K562 (cell line): ENCODE measurements at regions not wholly inside any gene's neighbourhood (a gene's known extent, or its start where the extent isn't known, plus 50 kb on each side); places are given as distances from the start of the nearest gene placed in this dataset.

Experiments
- ATAC-seq: fragments of 200-7000 bp; cut with Tn5 transposase; 3 replicates; pipeline ENCODE4 v1.9.1; 2020; ENCODE audit warnings: moderate library complexity
- BruUV-seq: library from RNA; stranded (reverse); fragments of 400-500 nt; replicated peaks from 2 replicates; lab custom pipeline; 2021; lab: Mats Ljungman, UMichigan
- CTCF ChIA-PET: fragments of 300-600 bp; formaldehyde crosslinking; extraction: SDS; loops from one replicate; lab custom pipeline; 2021; ENCODE audit warnings: low intra/inter-chr PET ratio; lab: Yijun Ruan, JAX
- POLR2A ChIA-PET: fragments of 300-600, 350-650 bp; sonication (Branson Sonifier 250); formaldehyde crosslinking; extraction: SDS; loops from one replicate; lab custom pipeline; 2021; ENCODE audit warnings: antibody characterized with exemption, inconsistent platforms; lab: Yijun Ruan, JAX
- DNase-seq, 4 experiments: peaks; one replicate each; pipeline versions ENCODE4 v3.0.0 to v3.0.0-alpha.2; 2011 to 2018; ENCODE audit warnings: low spot score in 3 of 4, mixed read lengths in 3 of 4; ENCODE audit errors: extremely low read depth in 1 of 4
- FAIRE-seq: peaks from 2 replicates; lab custom pipeline; 2011; peaks lifted over from hg19 to GRCh38; lab: Jason Lieb, UNC
- H2AFZ ChIP-seq: 2 replicates; pipeline ENCODE4 v1.6.0; 2011; ENCODE audit warnings: low read depth, low read length, control low read depth, inconsistent platforms
- H3K27ac ChIP-seq: fragments of 200-600 bp; 3 replicates; pipeline ENCODE4 v1.8.0; 2011; ENCODE audit warnings: low read depth, mild to moderate bottlenecking, control low read depth, inconsistent platforms, low read length, moderate library complexity, mixed read lengths; ENCODE audit errors: extremely low read depth
- H3K27me3 ChIP-seq, 2 experiments: fragments of 300-600 bp in 1 of 2; 2 replicates in 1 of 2; 3 replicates in 1 of 2; pipeline versions ENCODE4 v1.6.0 to v1.8.0; 2011; ENCODE audit warnings: inconsistent platforms in 2 of 2, low read length in 2 of 2, mild to moderate bottlenecking in 1 of 2, mixed read lengths in 1 of 2, moderate library complexity in 1 of 2; ENCODE audit not compliant: control insufficient read depth in 2 of 2, insufficient read depth in 2 of 2
- H3K36me3 ChIP-seq: fragments of 300-600 bp; 3 replicates; pipeline ENCODE4 v1.8.0; 2011; ENCODE audit warnings: mild to moderate bottlenecking, low read length, inconsistent platforms; ENCODE audit not compliant: control insufficient read depth, insufficient read depth
- H3K4me1 ChIP-seq, 2 experiments: fragments of 200-600 bp in 1 of 2; replicated peaks in 1 of 2; 2 replicates in 1 of 2; 3 replicates in 1 of 2; pipeline versions ENCODE4 v1.5.1 to v1.8.0; 2011; ENCODE audit warnings: inconsistent platforms in 2 of 2, low read length in 2 of 2, mild to moderate bottlenecking in 1 of 2, mixed read lengths in 1 of 2, moderate library complexity in 1 of 2; ENCODE audit not compliant: control insufficient read depth in 2 of 2, insufficient read depth in 2 of 2
- H3K4me2 ChIP-seq: 2 replicates; pipeline ENCODE4 v1.6.1; 2011; ENCODE audit warnings: low read length, control low read depth, inconsistent platforms, mixed read lengths; ENCODE audit not compliant: insufficient read depth
- H3K4me3 ChIP-seq: fragments of 200-600 bp; sonication (generic), shearing (Covaris generic); 2 replicates; pipeline ENCODE4 v1.5.1; 2016; ENCODE audit warnings: control low read depth, inconsistent platforms
- H3K79me2 ChIP-seq: fragments of 200-600 bp; 3 replicates; pipeline ENCODE4 v1.8.0; 2011; ENCODE audit warnings: low read length, inconsistent platforms; ENCODE audit not compliant: control insufficient read depth, insufficient read depth
- H3K9ac ChIP-seq, 2 experiments: 2 replicates each; pipeline versions ENCODE4 v1.6.0 to v1.6.1; 2011; ENCODE audit warnings: low read depth in 2 of 2, low read length in 2 of 2, control low read depth in 1 of 2, inconsistent platforms in 1 of 2, mild to moderate bottlenecking in 1 of 2, mixed read lengths in 1 of 2; ENCODE audit not compliant: insufficient read depth in 1 of 2
- H3K9me1 ChIP-seq: one replicate; pipeline ENCODE4 v1.6.0; 2011; ENCODE audit warnings: inconsistent platforms, mild to moderate bottlenecking, low read length, moderate library complexity; ENCODE audit not compliant: control insufficient read depth, insufficient read depth
- H3K9me3 ChIP-seq: replicated peaks from 2 replicates; pipeline ENCODE4 v1.5.1; 2011; ENCODE audit warnings: low read depth, low read length, inconsistent platforms; ENCODE audit not compliant: control insufficient read depth, insufficient read depth
- H4K20me1 ChIP-seq: replicated peaks from 2 replicates; pipeline ENCODE4 v1.6.1; 2011; ENCODE audit warnings: low read length, inconsistent platforms, mixed read lengths; ENCODE audit not compliant: control insufficient read depth, insufficient read depth
- CHD1 ChIP-seq: fragments of 200-600 bp; sonication (generic); IDR thresholded peaks from one replicate; pipeline ENCODE4 v1.6.1; 2012; ENCODE audit warnings: mild to moderate bottlenecking, moderate library complexity, low read length, inconsistent platforms
- CHD2 ChIP-seq: IDR thresholded peaks from 2 replicates; pipeline ENCODE4 v1.6.1; 2011; ENCODE audit warnings: low read depth, low read length
- IRF2 ChIP-seq: sonication (generic); formaldehyde crosslinking; IDR thresholded peaks from 2 replicates; pipeline ENCODE4 v1.8.1; 2022; ENCODE audit warnings: mild to moderate bottlenecking, missing genetic modification reagents
- MEF2A ChIP-seq: IDR thresholded peaks from 2 replicates; pipeline ENCODE4 v1.6.1; 2011; ENCODE audit warnings: low read depth, mild to moderate bottlenecking, low read length, moderate library complexity; ENCODE audit not compliant: control insufficient read depth
- NR3C1 ChIP-seq: sonication (generic); formaldehyde crosslinking; IDR thresholded peaks from 2 replicates; pipeline ENCODE4 v1.8.1; 2022; ENCODE audit warnings: missing genetic modification reagents
- SMARCC2 ChIP-seq: fragments of 450-650 bp; IDR thresholded peaks from 2 replicates; pipeline ENCODE4 v1.6.1; 2017; ENCODE audit warnings: antibody characterized with exemption, moderate library complexity, mild to moderate bottlenecking, low read depth
- ZBTB33 ChIP-seq: sonication (generic); formaldehyde crosslinking; IDR thresholded peaks from 2 replicates; pipeline ENCODE4 v1.8.1; 2023; ENCODE audit warnings: mild to moderate bottlenecking, missing genetic modification reagents
- ZNF764 ChIP-seq: fragments of 250-450 bp; sonication (Bioruptor Pico); IDR thresholded peaks from 2 replicates; pipeline ENCODE4 v1.4.0; 2020; ENCODE audit warnings: low read depth, mild to moderate bottlenecking, moderate library complexity
- WGBS: fragments of 100-300 bp; shearing (Covaris generic); methylation state at CpG from one replicate; pipeline ENCODE4 v1.1.6; 2016; ENCODE audit warnings: low coverage, mixed read lengths; ENCODE audit not compliant: insufficient coverage; ENCODE audit errors: missing lambda C conversion rate; 5-methylcytosine and 5-hydroxymethylcytosine counted together
- in situ Hi-C: fragments of 300-500 bp; cut with MboI; formaldehyde crosslinking; loops from 4 replicates; pipeline ENCODE4 v1.15.0; 2018; ENCODE audit warnings: inconsistent platforms, mixed read lengths
- intact Hi-C: fragments of 100-400 bp; cut with micrococcal nuclease; formaldehyde crosslinking; loops from 2 replicates; pipeline ENCODE4 v1.14.2; 2022

GRCh38 chr13:47168618-47169017 lies 271.8 kb upstream of the HTR2A start:
- ChIA-PET CTCF (no interaction called here), POLR2A (no interaction called here)
- DNase-seq (no peak), ATAC-seq (no peak), FAIRE-seq (no peak)
- H3K4me3 ChIP-seq = no peak overlapping the region
- BruUV-seq = no TSS peak
- no peaks in the 10 kb centered on the region for H3K9me1 ChIP-seq
- H3K27me3 ChIP-seq = no peaks in the 10 kb centered on the region
- no peaks in the 10 kb centered on the region for H3K4me1 ChIP-seq
- intact Hi-C loops = no loop called here
- no peaks in the 10 kb centered on the region for H3K9me3 ChIP-seq
- no peak overlapping the region for H3K9ac ChIP-seq
- WGBS = 19% methylated on average over 7 of the region's 7 CpGs
- H3K27ac ChIP-seq = no peak overlapping the region
- H3K79me2 ChIP-seq = no peaks in the 10 kb centered on the region
- in situ Hi-C loops = no loop called here
- H3K36me3 ChIP-seq = no peaks in the 10 kb centered on the region
- H4K20me1 ChIP-seq = no peaks in the 10 kb centered on the region
- H3K4me2 ChIP-seq = no peak overlapping the region
- H2AFZ ChIP-seq = no peak overlapping the region
- TF ChIP-seq CHD1 (no peak), MEF2A (no peak), ZNF764 (CRISPR knock-in tag) (no peak), SMARCC2 (no peak), ZBTB33 (CRISPR knock-in tag) (no peak), IRF2 (CRISPR knock-in tag) (no peak), NR3C1 (CRISPR knock-in tag) (no peak), CHD2 (no peak)
